ENCODE measurements at regions not wholly inside any gene's neighbourhood (a gene's known extent, or its start where the extent isn't known, plus 50 kb on each side); places are given as distances from the start of the nearest gene placed in this dataset.

GRCh38 chr4:166675411-166675810 lies 558.9 kb downstream of the SPOCK3 start:
- no peak for DNase-seq (ENCODE audit: low spot score)
- no peak for TF ChIP-seq CTCF (IDR thresholded peaks at IDR 0.05; ENCODE audit: borderline replicate concordance, control extremely low read depth, extremely low read depth, insufficient read depth, missing control alignments)
- in situ Hi-C loops (cut with MboI; ENCODE audit: low sequenced_read_pairs, unreplicated experiment): no loop called here

- TF ChIP-seq CTCF (IDR thresholded peaks at IDR 0.05; ENCODE audit: borderline replicate concordance, control extremely low read depth, extremely low read depth, insufficient read depth, missing control alignments): no peak
- DNase-seq (ENCODE audit: low spot score): no peak
- in situ Hi-C loops (cut with MboI; ENCODE audit: low sequenced_read_pairs, unreplicated experiment): no loop called here
Measured at GRCh38 chr4:166680796-166681195, 553.5 kb downstream of the SPOCK3 start.

- DNase-seq (ENCODE audit: low spot score): no peak
- in situ Hi-C loops (cut with MboI; ENCODE audit: low sequenced_read_pairs, unreplicated experiment): no loop called here
- TF ChIP-seq CTCF (IDR thresholded peaks at IDR 0.05; ENCODE audit: borderline replicate concordance, control extremely low read depth, extremely low read depth, insufficient read depth, missing control alignments): no peak
Measured at GRCh38 chr4:166682200-166682599, 552.1 kb downstream of the SPOCK3 start.
